Upper lobe of left lung (tissue), 6 donors: ENCODE measurements at regions not wholly inside any gene's neighbourhood (a gene's known extent, or its start where the extent isn't known, plus 50 kb on each side); places are given as distances from the start of the nearest gene placed in this dataset.

ENCODE experiments used
- ATAC-seq, 2 donors: fragments of 200-7000 bp; cut with Tn5 transposase; one replicate each; pipeline ENCODE4 v1.9.1; 2022; ENCODE audit warnings: mild to moderate bottlenecking in 2 of 2, moderate library complexity in 2 of 2; ENCODE audit not compliant: low FRiP score in 2 of 2
- DNase-seq, 2 donors: peaks; one replicate each; pipeline ENCODE4 v3.0.0-alpha.2; 2019 to 2020
- H3K27ac ChIP-seq, 4 donors: fragments of 200-600 bp; sonication (generic); one replicate each; pipeline ENCODE4 v1.5.1; 2016 to 2019
- H3K27me3 ChIP-seq, 4 donors: fragments of 200-600 bp; sonication (generic); one replicate each; pipeline ENCODE4 v1.5.1; 2017 to 2019
- H3K36me3 ChIP-seq, 4 donors: fragments of 200-600 bp; sonication (generic); one replicate each; pipeline ENCODE4 v1.5.1; 2016 to 2019
- H3K4me1 ChIP-seq, 4 donors: fragments of 200-600 bp; sonication (generic); one replicate each; pipeline ENCODE4 v1.5.1; 2018 to 2019
- H3K4me3 ChIP-seq, 4 donors: fragments of 200-600 bp; sonication (generic); one replicate each; pipeline ENCODE4 v1.5.1; 2017 to 2019; ENCODE audit warnings: mild to moderate bottlenecking in 2 of 4, moderate library complexity in 1 of 4
- H3K9me3 ChIP-seq, 4 donors: fragments of 200-600 bp; sonication (generic); one replicate each; pipeline ENCODE4 v1.5.1; 2018 to 2019
- EP300 ChIP-seq, 4 donors: sonication (generic); formaldehyde crosslinking; IDR thresholded peaks; one replicate each; pipeline ENCODE4 v1.5.1; 2017; ENCODE audit warnings: antibody characterized with exemption in 4 of 4, control low read depth in 2 of 4
- POLR2A ChIP-seq, 4 donors: fragments of 450-650 bp; IDR thresholded peaks; one replicate each; pipeline ENCODE4 v1.5.1; 2016 to 2017; ENCODE audit warnings: antibody characterized with exemption in 4 of 4, mild to moderate bottlenecking in 2 of 4
- POLR2AphosphoS5 ChIP-seq, 2 donors: sonication (generic); formaldehyde crosslinking; IDR thresholded peaks; one replicate each; pipeline ENCODE4 v1.5.1; 2017; ENCODE audit warnings: antibody characterized with exemption in 2 of 2
- WGBS, 2 donors: methylation state at CpG; one replicate each; pipeline ENCODE4 v1.1.5; 2017 to 2018; 5-methylcytosine and 5-hydroxymethylcytosine counted together
- TF ChIP-seq, protein P1 (sequence below), 6 experiments: fragments of 450-650 bp in 4 of 6; fragments of 200-600 bp in 2 of 6; sonication (generic) in 2 of 6; IDR thresholded peaks; one replicate each; pipeline ENCODE4 v1.5.1; 2016 to 2019; ENCODE audit warnings: antibody characterized with exemption in 6 of 6
- donor health status: DM: no; HTN: no; CAD: no; lungs with moderate emphysema.
- donor health status: DM: no; HTN: yes; CAD: no; lungs with severe emphysema.

- Histone ChIP-seq H3K4me1 (peaks cover 5 to 24% (median 10%) of the 10 kb centered on the region in 4 donors), H3K27me3 (no peaks in the 10 kb centered on the region), H3K4me3 (no peak overlapping the region), H3K9me3 (no peaks in the 10 kb centered on the region), H3K27ac (no peak overlapping the region), H3K36me3 (no peaks in the 10 kb centered on the region)
- no peak for TF ChIP-seq EP300 (IDR thresholded peaks at IDR 0.05)
- TF ChIP-seq POLR2AphosphoS5 (IDR thresholded peaks at IDR 0.05): no peak
- TF ChIP-seq, protein P1, sequence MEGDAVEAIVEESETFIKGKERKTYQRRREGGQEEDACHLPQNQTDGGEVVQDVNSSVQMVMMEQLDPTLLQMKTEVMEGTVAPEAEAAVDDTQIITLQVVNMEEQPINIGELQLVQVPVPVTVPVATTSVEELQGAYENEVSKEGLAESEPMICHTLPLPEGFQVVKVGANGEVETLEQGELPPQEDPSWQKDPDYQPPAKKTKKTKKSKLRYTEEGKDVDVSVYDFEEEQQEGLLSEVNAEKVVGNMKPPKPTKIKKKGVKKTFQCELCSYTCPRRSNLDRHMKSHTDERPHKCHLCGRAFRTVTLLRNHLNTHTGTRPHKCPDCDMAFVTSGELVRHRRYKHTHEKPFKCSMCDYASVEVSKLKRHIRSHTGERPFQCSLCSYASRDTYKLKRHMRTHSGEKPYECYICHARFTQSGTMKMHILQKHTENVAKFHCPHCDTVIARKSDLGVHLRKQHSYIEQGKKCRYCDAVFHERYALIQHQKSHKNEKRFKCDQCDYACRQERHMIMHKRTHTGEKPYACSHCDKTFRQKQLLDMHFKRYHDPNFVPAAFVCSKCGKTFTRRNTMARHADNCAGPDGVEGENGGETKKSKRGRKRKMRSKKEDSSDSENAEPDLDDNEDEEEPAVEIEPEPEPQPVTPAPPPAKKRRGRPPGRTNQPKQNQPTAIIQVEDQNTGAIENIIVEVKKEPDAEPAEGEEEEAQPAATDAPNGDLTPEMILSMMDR (IDR thresholded peaks at IDR 0.05): peak; percentile 18 to 62 (median 43)
- WGBS, 2 donors: 53 to 55% methylated on average over 5 of the region's 5 CpGs
- DNase-seq: peak in 1 of 2 donors; percentile 38
- peak; percentile 65 to 74 for ATAC-seq
These were observed 88.9 kb upstream of the ELOVL5 start for GRCh38 chr6:53437557-53438202.

- no peak overlapping the region for H3K4me3 ChIP-seq
- no peaks in the 10 kb centered on the region for H3K27me3 ChIP-seq
- no peak for DNase-seq
- TF ChIP-seq, protein P1 (IDR thresholded peaks at IDR 0.05): no peak
- TF ChIP-seq EP300 (IDR thresholded peaks at IDR 0.05): no peak
- TF ChIP-seq POLR2AphosphoS5 (IDR thresholded peaks at IDR 0.05): no peak
- TF ChIP-seq POLR2A (IDR thresholded peaks at IDR 0.05): no peak
- H3K4me1 ChIP-seq: peaks cover 5 to 24% (median 12%) of the 10 kb centered on the region in 4 donors
- H3K9me3 ChIP-seq: no peaks in the 10 kb centered on the region
- H3K27ac ChIP-seq: no peak overlapping the region
- WGBS, 2 donors: 70 to 71% methylated on average over 7 of the region's 7 CpGs
- ATAC-seq: no peak
- H3K36me3 ChIP-seq: no peaks in the 10 kb centered on the region
These were observed 88.0 kb upstream of the ELOVL5 start for GRCh38 chr6:53436526-53437303.

DNA sequence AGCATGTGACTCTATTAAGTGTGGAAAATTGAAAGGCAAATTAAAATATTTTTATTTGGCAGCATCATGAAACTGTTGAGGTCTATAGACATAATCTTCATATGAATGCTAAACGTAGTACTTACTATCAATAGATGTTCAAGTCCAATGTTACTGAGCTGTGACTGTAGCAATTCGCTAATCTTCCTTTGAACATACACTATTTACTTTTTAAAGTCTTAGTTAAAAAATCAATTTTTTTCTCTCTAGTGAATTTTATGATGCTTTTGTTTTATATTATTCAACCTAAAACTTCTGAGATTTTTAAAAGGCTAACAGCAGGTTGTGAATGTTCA is 85.2 kb upstream of the ELOVL5 start:
- Histone ChIP-seq H3K36me3 (no peaks in the 10 kb centered on the region), H3K4me1 (peaks cover 3 to 17% (median 8%) of the 10 kb centered on the region in 4 donors), H3K27me3 (no peaks in the 10 kb centered on the region), H3K4me3 (no peak overlapping the region), H3K9me3 (no peaks in the 10 kb centered on the region), H3K27ac (no peak overlapping the region)
- DNase-seq (no peak), ATAC-seq (no peak)
- TF ChIP-seq EP300 (IDR thresholded peaks at IDR 0.05): no peak
- no peak for TF ChIP-seq POLR2A (IDR thresholded peaks at IDR 0.05)
- TF ChIP-seq POLR2AphosphoS5 (IDR thresholded peaks at IDR 0.05): no peak
- TF ChIP-seq, protein P1 (IDR thresholded peaks at IDR 0.05): no peak
- WGBS, 2 donors: 88 to 95% methylated on average over 2 of the region's 2 CpGs

- H3K27me3 ChIP-seq: no peaks in the 10 kb centered on the region
- WGBS, 2 donors: 51 to 52% methylated on average over 4 of the region's 4 CpGs
- H3K27ac ChIP-seq: peak overlapping the region in 2 of 4 donors; percentile 1 to 62
- DNase-seq (no peak), ATAC-seq (no peak)
- H3K4me1 ChIP-seq: peaks cover 3 to 17% (median 8%) of the 10 kb centered on the region in 4 donors
- no peak for TF ChIP-seq EP300 (IDR thresholded peaks at IDR 0.05)
- no peaks in the 10 kb centered on the region for H3K9me3 ChIP-seq
- no peak overlapping the region for H3K4me3 ChIP-seq
- no peaks in the 10 kb centered on the region for H3K36me3 ChIP-seq
These were observed 84.7 kb upstream of the ELOVL5 start for GRCh38 chr6:53433261-53433950.
